Ishikawa (cell line): ENCODE measurements at regions not wholly inside any gene's neighbourhood (a gene's known extent, or its start where the extent isn't known, plus 50 kb on each side); places are given as distances from the start of the nearest gene placed in this dataset.

Experiments
- CEBPB ChIP-seq: IDR thresholded peaks from 2 replicates; pipeline ENCODE4 v1.6.1; 2012
- CREB1 ChIP-seq: IDR thresholded peaks from 2 replicates; pipeline ENCODE4 v1.6.1; 2012; ENCODE audit warnings: low read depth
- EGR1 ChIP-seq: IDR thresholded peaks from 2 replicates; pipeline ENCODE4 v1.6.1; 2012
- EP300 ChIP-seq: IDR thresholded peaks from 2 replicates; pipeline ENCODE4 v1.6.1; 2012; ENCODE audit warnings: borderline replicate concordance
- FOXM1 ChIP-seq: IDR thresholded peaks from 2 replicates; pipeline ENCODE4 v1.6.1; 2012; ENCODE audit warnings: low read depth, borderline replicate concordance
- MAX ChIP-seq: IDR thresholded peaks from 2 replicates; pipeline ENCODE4 v1.6.1; 2012
- NFIC ChIP-seq: IDR thresholded peaks from 2 replicates; pipeline ENCODE4 v1.6.1; 2012
- RAD21 ChIP-seq: IDR thresholded peaks from 2 replicates; pipeline ENCODE4 v1.6.1; 2012; ENCODE audit warnings: low read depth
- REST ChIP-seq: IDR thresholded peaks from 2 replicates; pipeline ENCODE4 v1.6.1; 2012; ENCODE audit warnings: low read depth, mild to moderate bottlenecking
- TAF1 ChIP-seq: IDR thresholded peaks from 2 replicates; pipeline ENCODE4 v1.6.1; 2012; ENCODE audit warnings: low read depth, mild to moderate bottlenecking
- TCF12 ChIP-seq: IDR thresholded peaks from 2 replicates; pipeline ENCODE4 v1.6.1; 2012; ENCODE audit warnings: low read depth
- TEAD4 ChIP-seq: IDR thresholded peaks from 2 replicates; pipeline ENCODE4 v1.6.1; 2012
- YY1 ChIP-seq: IDR thresholded peaks from 2 replicates; pipeline ENCODE4 v1.6.1; 2012; ENCODE audit warnings: low read depth
- ZBTB7A ChIP-seq: IDR thresholded peaks from 2 replicates; pipeline ENCODE4 v1.6.1; 2012; ENCODE audit warnings: low read depth
- TF ChIP-seq, protein P1 (sequence below): IDR thresholded peaks from 2 replicates; pipeline ENCODE4 v1.6.1; 2012

DNA sequence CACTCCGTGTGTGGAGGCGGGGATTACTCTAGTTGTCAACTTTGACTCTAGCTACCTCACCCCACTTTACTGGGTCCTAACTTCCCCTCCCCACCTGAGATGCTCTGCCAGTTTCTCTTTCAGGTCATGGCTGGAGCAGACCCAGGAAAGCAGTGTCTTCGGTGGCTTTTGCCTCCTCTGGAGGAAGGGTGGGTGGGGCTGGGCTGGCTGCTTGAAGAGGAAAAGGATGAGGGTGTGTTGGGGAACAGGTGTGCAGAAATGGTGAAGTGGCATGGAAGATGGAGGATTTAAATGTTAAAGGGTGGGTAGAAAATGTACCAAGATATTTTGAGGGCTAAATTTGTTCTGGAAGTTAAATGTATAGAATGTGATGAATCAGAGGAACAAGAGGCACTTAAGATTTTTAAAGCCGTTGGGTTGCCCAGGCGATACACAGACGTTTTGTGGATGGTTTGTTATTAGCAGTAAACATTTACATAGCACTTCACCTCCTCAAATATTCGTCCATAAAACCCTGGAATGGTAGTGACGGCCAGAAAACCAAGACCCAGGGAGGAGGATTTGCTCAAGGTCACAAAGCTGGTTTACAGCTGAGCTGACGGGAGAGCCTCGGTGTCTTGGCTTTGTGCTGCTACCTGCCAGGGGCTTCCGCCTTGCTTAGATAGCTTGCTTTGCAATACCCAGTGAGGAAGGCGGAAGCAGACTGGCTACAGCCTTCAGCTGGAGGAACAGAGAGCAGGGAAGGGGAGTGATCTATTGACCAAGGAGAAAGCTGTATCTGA lies 72.2 kb upstream of the PRMT8 start:
- TF ChIP-seq CEBPB (no peak), ZBTB7A (no peak)
- TF ChIP-seq, protein P1, sequence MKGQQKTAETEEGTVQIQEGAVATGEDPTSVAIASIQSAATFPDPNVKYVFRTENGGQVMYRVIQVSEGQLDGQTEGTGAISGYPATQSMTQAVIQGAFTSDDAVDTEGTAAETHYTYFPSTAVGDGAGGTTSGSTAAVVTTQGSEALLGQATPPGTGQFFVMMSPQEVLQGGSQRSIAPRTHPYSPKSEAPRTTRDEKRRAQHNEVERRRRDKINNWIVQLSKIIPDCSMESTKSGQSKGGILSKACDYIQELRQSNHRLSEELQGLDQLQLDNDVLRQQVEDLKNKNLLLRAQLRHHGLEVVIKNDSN: no peak

DNA sequence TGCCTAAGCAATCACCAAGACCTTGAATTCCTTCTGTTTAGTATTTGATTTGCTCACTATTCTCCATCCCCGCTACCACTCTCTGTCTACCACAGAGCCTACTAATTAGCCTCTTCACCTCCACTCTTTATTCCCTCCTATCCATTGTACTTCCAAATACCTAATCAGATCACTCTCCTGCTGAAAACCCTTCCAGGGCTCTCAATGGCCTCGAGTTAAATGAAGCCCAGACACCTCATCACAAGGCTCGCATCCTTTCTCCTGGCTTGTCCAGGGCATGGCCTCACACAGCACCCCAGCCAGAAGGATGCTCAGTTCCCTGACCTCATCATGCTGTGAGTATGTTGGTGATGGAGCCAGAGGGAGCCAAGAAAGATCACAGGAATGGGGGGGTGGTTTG lies 71.4 kb upstream of the PRMT8 start:
- TF ChIP-seq TCF12: no peak
- no peak for TF ChIP-seq EGR1
- no peak for TF ChIP-seq CEBPB
- no peak for TF ChIP-seq EP300
- no peak for TF ChIP-seq NFIC
- TF ChIP-seq ZBTB7A: no peak
- TF ChIP-seq TEAD4: no peak
- TF ChIP-seq RAD21: no peak
- TF ChIP-seq, protein P1: no peak
- TF ChIP-seq TAF1: no peak
- TF ChIP-seq MAX: no peak
- no peak for TF ChIP-seq FOXM1
- TF ChIP-seq YY1: no peak
- TF ChIP-seq CREB1: no peak
- no peak for TF ChIP-seq REST

DNA sequence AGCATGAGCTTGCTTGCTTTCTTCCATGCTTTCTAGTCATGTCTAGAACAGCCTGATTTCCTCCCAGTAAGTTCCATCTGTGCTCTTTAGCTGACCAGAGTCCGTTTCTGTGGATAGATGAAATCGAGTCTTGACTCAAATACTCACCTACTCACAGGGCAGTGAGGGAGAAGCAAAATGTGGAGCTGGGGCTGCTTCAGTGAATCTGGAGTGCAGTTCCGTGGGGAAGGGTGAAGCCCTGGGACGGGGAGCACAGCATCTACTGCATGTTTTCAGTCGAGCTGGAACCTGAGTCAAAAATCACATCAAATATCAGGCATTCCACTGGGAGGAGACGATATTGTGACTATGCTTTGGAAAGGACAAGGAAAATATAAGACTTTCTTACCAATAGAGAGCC lies 70.3 kb upstream of the PRMT8 start:
- TF ChIP-seq TEAD4: no peak

- TF ChIP-seq CREB1: no peak
- no peak for TF ChIP-seq TAF1
- TF ChIP-seq YY1: no peak
- TF ChIP-seq, protein P1: no peak
- TF ChIP-seq TCF12: no peak
- TF ChIP-seq NFIC: no peak
- TF ChIP-seq RAD21: no peak
- TF ChIP-seq TEAD4: no peak
These were observed 69.6 kb upstream of the PRMT8 start for GRCh38 chr12:3421191-3421978.

GRCh38 chr12:3427956-3428355 lies 63.0 kb upstream of the PRMT8 start:
- TF ChIP-seq MAX (no peak), NFIC (no peak), RAD21 (no peak), EP300 (no peak), TCF12 (no peak), REST (no peak)

GRCh38 chr12:3428631-3429030 lies 62.4 kb upstream of the PRMT8 start:
- TF ChIP-seq YY1 (no peak), NFIC (no peak), MAX (no peak), TAF1 (no peak), ZBTB7A (no peak), FOXM1 (no peak), RAD21 (no peak), EP300 (no peak), CEBPB (no peak), TEAD4 (no peak), EGR1 (no peak), TCF12 (no peak)
- TF ChIP-seq, protein P1: no peak
